Activated CD8-positive, alpha-beta memory T cell treated with anti-CD3 and anti-CD28 coated beads, Interleukin-2, amount 50 U/mL, for 48 hours (primary cell): ENCODE measurements at regions not wholly inside any gene's neighbourhood (a gene's known extent, or its start where the extent isn't known, plus 50 kb on each side); places are given as distances from the start of the nearest gene placed in this dataset.

Source experiments
- DNase-seq: peaks from one replicate; pipeline ENCODE4 v3.0.0-alpha.2; 2020

GRCh38 chr15:62377736-62378480 is 212.8 kb upstream of the C2CD4B start:
- DNase-seq: no peak

GRCh38 chr15:62378772-62379498 is 213.8 kb upstream of the C2CD4B start:
- no peak for DNase-seq

GRCh38 chr15:62380011-62380410 is 214.9 kb upstream of the C2CD4B start:
- no peak for DNase-seq

GRCh38 chr15:62382046-62382445 is 217.0 kb upstream of the C2CD4B start:
- no peak for DNase-seq

GRCh38 chr15:62389885-62390790 is 225.1 kb upstream of the C2CD4B start, which contains the start of gene TLN2:
Gene TLN2, plus strand, starts transcription at chr15:62390550.
- DNase-seq: peak; percentile 86

GRCh38 chr15:62390791-62391640 is 225.9 kb upstream of the C2CD4B start:
- DNase-seq: peak; percentile 69

- DNase-seq: peak; percentile 72
Measured at GRCh38 chr15:62391641-62392262, 226.7 kb upstream of the C2CD4B start.

- peak; percentile 50 for DNase-seq
Measured at GRCh38 chr15:62392376-62392775, 227.3 kb upstream of the C2CD4B start.

GRCh38 chr15:62393196-62393595 is 228.1 kb upstream of the C2CD4B start:
- no peak for DNase-seq

GRCh38 chr15:62394079-62394478 is 229.0 kb upstream of the C2CD4B start:
- DNase-seq: no peak

- no peak for DNase-seq
Measured at GRCh38 chr15:62400778-62401177, 235.7 kb upstream of the C2CD4B start.

GRCh38 chr15:62402687-62403086 is 237.6 kb upstream of the C2CD4B start:
- no peak for DNase-seq

GRCh38 chr15:62403164-62403809 is 238.2 kb upstream of the C2CD4B start:
- DNase-seq: no peak

GRCh38 chr15:62404194-62404985 is 239.3 kb upstream of the C2CD4B start:
- DNase-seq: no peak

GRCh38 chr15:62406305-62406891 is 241.3 kb upstream of the C2CD4B start:
- DNase-seq: no peak

GRCh38 chr15:62407216-62407615 is 242.1 kb upstream of the C2CD4B start:
- DNase-seq: no peak

GRCh38 chr15:62407962-62408361 is 242.9 kb upstream of the C2CD4B start:
- DNase-seq: no peak

- no peak for DNase-seq
Measured at GRCh38 chr15:62409466-62409865, 244.4 kb upstream of the C2CD4B start.

- DNase-seq: no peak
Measured at GRCh38 chr15:62412686-62413085, 247.6 kb upstream of the C2CD4B start.

- no peak for DNase-seq
Measured at GRCh38 chr15:62413153-62413552, 248.1 kb upstream of the C2CD4B start.
